ENCODE measurements at regions not wholly inside any gene's neighbourhood (a gene's known extent, or its start where the extent isn't known, plus 50 kb on each side); places are given as distances from the start of the nearest gene placed in this dataset.
"Not testable (repeated sequence)": the region's sequence is repeated elsewhere in the genome, so short reads cannot be mapped to it uniquely, and the experiment has no call there.

- no peak for DNase-seq
These were observed 908.7 kb upstream of the CITED2 start for GRCh38 chr6:140283197-140283596.

DNA sequence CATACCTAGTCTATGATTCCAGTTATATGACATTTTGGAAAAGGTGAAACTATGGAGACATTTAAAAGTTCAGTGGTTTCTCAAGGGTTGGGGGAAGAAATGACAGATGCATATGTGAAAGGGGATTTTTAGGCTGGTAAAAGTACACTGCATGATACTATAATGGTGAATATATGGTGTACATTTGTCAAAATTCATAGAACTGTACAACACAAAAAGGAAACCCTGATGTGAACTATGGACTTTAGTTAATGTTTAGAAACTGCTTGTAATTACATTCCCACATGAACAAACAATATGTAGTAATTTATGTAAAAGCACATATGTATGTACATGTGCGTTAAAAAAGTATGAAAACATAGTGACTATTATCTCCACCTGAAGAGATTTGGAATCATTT is 907.3 kb upstream of the CITED2 start:
- no peak for DNase-seq

DNA sequence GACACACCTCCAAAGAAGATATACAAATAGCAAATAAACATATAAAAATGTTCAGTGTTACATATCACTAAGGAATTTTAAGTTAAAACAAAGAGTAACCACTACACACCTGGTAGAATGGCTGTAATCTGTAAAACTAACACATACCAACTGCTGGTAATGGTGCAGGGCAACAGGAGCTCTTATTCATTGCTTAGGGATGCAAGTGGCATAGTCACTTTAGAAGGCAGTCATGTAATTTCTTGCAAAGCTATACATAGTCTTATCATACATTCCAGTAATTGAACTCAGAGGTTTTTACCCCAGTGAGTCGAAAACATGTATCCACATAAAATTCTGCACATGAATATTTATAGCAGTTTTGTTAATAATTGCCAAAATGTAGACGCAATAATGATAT is 906.8 kb upstream of the CITED2 start:
- DNase-seq: no peak

DNA sequence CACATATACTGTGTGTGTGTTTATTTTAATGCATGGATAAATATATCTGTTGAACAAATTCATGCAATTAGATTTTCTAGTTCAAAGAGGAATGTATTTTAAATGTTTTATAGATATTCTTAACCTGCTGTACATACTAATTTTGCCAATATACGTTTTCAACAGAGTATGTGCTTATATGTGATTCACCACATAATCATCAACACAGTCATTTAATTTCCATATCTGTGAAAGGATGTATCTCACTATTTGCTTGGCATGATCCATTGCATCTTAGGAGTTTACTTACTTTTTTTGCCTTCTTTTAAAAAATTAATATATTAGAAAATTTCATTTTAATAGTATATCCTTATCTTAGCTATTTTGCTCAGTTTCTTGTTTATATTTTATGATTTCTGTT is 902.3 kb upstream of the CITED2 start:
- DNase-seq: no peak

DNA sequence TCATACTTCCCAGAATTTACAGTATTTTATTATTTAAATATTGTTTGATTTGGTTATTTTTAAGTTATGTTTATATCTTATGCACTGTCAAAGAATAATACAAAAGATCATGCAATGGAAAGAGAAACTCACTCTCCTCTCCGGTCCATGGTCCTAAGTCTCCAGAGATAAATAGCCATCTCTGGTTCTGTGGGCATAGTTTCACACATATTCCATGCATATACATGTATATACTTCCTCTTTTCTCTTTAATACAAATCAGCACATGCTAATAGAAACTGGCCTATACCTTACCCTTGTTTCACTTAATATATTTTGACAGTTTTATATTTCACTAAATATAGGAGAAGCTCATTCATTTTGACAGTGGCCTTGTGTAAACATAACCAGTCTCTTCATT is 901.7 kb upstream of the CITED2 start:
- no peak for DNase-seq

- DNase-seq: no peak
These were observed 901.3 kb upstream of the CITED2 start for GRCh38 chr6:140275725-140276124.

- DNase-seq: no peak
These were observed 900.1 kb upstream of the CITED2 start for GRCh38 chr6:140274548-140274947.

DNA sequence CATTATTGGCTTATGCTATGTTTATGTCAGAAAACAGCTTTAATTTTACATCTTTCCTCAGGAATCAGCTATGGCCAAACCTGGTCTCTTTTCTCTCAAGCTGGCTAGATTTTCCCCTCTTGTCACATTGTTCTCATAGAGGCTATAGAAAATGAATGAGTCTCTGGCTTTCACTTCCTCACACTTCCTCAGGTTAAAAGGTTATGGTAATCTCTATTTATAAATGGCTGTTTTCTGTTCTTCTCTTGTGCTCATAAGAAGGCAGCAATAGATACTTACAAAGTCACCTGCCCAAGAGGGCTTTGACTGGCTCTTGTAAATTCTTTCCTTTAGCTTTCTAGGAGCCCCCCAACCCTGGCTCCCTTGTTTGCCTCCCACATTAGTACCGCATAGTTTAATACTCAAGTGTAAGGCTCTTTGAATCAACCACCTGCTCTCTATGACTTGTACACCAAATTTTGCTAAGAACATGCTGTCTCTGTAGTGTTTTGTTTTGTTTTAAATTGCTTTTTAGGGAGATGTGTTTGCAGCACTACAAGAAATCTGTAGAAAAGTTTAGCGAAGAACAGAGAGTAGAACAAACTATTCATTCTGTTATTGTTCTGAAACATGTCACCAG is 897.4 kb upstream of the CITED2 start:
- no peak for DNase-seq

GRCh38 chr6:140269591-140270165 is 895.2 kb upstream of the CITED2 start:
- no peak for DNase-seq

GRCh38 chr6:140264431-140264830 is 890.0 kb upstream of the CITED2 start:
- DNase-seq: no peak

DNA sequence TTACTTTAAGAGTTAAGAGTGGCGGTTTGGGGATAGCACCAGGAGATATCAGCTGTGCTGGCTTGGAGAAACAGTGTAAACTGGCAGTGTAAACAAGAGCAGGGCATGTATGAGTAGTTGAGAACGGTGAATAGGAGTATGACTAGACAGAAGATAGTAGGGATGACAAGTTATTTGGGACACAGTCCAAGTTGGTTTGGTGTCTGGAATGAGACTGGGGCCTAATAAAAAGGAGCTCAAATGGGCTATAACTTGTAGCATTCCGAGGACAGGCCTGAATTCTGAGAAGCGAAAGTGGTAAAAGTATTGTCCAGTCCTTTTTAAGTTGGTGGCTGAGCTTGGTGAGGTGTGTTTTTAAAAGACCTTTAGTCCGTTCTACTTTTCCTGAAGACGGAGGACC is 883.9 kb upstream of the CITED2 start:
- DNase-seq: not testable (repeated sequence)

GRCh38 chr6:140256248-140256647 is 881.8 kb upstream of the CITED2 start:
- no peak for DNase-seq

GRCh38 chr6:140253096-140253495 is 878.6 kb upstream of the CITED2 start:
- no peak for DNase-seq

- DNase-seq: no peak
These were observed 877.7 kb upstream of the CITED2 start for GRCh38 chr6:140252099-140252498.

DNA sequence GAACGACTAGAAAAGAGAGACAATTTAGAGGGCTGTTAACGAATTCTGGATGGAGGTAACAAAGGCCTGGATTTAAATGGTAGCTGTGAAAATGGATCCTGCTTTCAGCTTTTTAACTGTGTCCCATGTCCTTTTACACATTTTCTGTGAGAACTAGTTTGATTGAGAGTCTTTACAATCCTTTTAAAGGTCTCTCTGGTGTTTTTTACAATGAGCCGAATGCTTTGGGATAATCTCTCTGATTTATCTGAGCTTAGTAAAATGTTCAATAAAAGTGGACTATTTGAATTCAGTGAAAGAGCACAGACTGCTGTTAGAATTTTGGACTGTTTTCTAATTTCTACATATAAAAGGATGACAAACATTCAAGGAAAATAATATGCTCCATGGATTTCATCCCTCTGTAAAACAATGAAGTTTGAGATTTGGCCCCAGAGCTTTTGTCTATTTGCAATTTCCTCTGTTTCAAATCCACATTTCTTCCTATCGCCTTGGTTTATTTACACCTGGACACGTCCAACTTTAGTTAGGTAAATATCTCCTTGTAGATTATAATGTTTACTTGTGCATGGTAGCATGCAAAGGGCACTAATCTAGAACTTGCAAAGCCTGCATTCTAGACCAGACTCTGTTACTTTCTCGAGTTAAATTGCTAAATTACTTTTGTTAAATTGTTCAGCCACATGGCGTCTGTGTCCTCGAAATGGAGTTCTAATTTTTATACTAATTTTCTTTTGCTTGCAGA is 871.0 kb upstream of the CITED2 start:
- DNase-seq: no peak

- no peak for DNase-seq
These were observed 862.8 kb upstream of the CITED2 start for GRCh38 chr6:140237251-140237650.

- no peak for DNase-seq
These were observed 862.3 kb upstream of the CITED2 start for GRCh38 chr6:140236732-140237131.

GRCh38 chr6:140230282-140230681 is 855.8 kb upstream of the CITED2 start:
- no peak for DNase-seq

DNA sequence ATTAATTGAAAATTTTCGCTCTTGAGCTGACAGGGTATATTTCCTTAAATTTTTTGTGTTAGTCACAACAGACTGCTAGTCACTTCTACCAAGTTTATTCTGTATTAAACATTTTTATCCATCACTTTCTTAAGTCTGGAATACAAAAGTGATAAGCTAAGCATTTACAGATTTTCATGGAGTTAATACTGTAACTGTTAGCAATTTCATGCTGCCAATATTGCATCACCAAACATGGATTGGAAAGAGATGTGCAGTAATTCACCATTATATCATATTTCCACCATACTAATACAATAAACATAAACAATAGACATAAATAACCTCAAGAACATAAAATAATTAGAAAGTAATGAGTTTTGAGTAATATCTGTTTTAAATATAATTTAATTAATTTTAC is 854.0 kb upstream of the CITED2 start:
- no peak for DNase-seq

DNA sequence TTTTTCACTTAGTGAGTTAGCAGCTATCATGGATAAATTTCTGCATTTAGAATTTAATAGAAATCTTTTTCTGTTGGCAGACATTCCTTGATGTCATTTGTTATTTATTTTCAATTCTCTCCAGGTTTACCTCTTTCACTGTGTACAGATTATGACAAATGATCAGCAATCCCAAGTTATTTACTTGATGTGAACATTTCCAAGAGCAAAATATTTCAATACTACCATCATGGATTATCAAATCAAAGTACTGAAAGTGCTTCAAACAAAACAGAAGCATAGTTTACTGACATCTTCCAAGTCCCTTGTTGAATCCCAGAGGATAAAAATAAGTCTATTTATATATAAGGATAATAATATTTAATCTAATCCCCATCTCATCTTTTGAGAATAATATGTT is 852.2 kb upstream of the CITED2 start:
- DNase-seq: no peak

DNA sequence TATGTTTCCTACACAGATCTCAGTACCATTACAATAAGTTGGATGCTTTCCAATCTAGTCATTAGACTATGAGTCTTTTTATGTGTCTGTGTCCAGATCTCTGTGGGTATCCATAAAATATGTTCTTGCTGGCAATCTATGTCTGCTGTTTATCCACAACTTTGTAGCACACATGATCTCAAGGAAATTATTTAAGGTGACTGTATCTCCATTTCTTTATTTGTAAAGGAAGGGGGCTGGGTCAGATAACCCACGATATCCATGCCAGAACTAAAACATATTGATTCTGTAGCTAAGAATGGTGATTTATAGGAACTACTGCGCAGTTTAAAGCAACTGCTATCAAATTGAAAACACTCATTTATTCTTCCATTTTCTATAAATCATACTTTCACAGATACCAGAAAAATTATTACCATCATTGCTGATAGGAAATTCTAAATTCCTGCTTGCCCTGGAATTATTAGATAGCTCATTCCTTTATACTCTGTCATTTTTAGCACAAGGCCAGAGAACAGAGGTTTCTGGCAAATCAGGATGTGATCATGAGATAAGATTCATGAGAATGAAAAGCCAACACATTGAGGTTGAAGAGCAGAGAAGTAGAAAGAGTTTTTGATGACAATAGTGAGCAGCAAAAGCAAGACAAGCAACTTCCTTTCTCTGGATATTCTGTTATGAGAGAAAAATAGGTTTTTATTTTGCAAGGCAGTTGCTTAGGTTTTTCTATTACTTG is 851.4 kb upstream of the CITED2 start:
- DNase-seq: no peak

DNA sequence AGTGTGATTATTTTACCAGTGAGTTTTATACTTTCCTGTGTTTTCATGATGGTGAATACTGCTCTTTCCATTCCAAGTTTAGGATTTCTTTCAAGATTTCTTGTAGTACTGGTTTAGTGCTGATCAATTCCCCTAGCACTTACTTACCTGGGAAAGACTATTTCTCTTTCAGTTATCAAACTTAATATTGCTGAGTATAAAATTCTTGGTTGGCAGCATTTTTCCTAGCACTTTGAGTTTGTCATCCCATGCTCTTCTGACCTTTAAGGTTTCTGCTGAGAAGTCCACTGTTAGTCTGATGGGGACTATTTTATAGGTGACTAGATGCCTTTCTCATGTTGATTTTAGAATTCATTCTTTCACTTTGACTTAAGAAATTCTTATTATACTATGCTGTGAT is 842.8 kb upstream of the CITED2 start:
- no peak for DNase-seq

DNA sequence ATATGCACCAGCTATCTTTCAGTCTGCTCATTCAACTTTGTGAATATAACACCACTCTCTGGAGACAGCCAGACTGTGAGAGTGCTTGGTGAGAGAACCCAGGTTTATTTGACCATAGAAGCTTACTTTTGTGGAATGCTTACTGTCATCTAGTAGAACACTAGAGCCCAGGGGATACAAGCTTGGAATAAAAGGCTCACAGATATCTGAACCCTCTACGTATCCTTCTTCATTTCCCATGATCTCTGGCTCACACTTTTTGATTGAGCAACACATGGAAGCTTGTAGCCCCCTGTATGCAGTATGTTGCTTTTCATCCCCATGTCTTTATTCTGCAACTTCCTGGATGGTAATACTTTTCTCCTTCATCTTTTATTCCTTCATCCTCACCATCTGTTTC is 835.3 kb upstream of the CITED2 start:
- DNase-seq: no peak

GRCh38 chr6:140208286-140208685 is 833.8 kb upstream of the CITED2 start:
- DNase-seq: no peak

Data from CD4-positive, alpha-beta T cell treated with Interleukin-21 for 1 hour (primary cell).